ENCODE measurements at regions not wholly inside any gene's neighbourhood (a gene's known extent, or its start where the extent isn't known, plus 50 kb on each side); places are given as distances from the start of the nearest gene placed in this dataset.

GRCh38 chr14:31944256-31945073 is 132.6 kb upstream of the ARHGAP5 start:
- no peaks in the 10 kb centered on the region for H3K36me3 ChIP-seq (ENCODE audit: control insufficient read depth, insufficient read depth, low read length)
- no peak overlapping the region for H2BK15ac ChIP-seq (replicated peaks; ENCODE audit: low read depth)
- H3K4me3 ChIP-seq (ENCODE audit: low read length), result no peak overlapping the region
- H3K27ac ChIP-seq (ENCODE audit: low read depth, low read length), result no peak overlapping the region
- H3K18ac ChIP-seq (ENCODE audit: low read length), result no peak overlapping the region
- H3K4me2 ChIP-seq (ENCODE audit: low read length), result no peak overlapping the region
- no peak overlapping the region for H4K5ac ChIP-seq (ENCODE audit: low read length)
- H2AK5ac ChIP-seq (ENCODE audit: low read length), result no peak overlapping the region
- H3K56ac ChIP-seq (ENCODE audit: low read length), result no peak overlapping the region
- no CpG with 5 or more reads among the region's 13 CpGs for WGBS (ENCODE audit: extremely low coverage, insufficient coverage, low lambda C conversion rate)
- DNase-seq, result no peak
- H3K79me1 ChIP-seq (ENCODE audit: low read length), result no peaks in the 10 kb centered on the region
- H2BK5ac ChIP-seq (ENCODE audit: low read length), result no peak overlapping the region
- H2BK120ac ChIP-seq (ENCODE audit: low read depth, low read length), result no peak overlapping the region
- no peak overlapping the region for H4K8ac ChIP-seq (ENCODE audit: low read depth, low read length)
- no peaks in the 10 kb centered on the region for H3K79me2 ChIP-seq (ENCODE audit: control insufficient read depth, insufficient read depth, low read length)
- no peaks in the 10 kb centered on the region for H3K27me3 ChIP-seq (ENCODE audit: insufficient read depth, low read length, poor library complexity)
- no peak overlapping the region for H3K4ac ChIP-seq (ENCODE audit: low read depth, low read length)
- no peak overlapping the region for H3K9ac ChIP-seq (ENCODE audit: low read length)
- H3K23ac ChIP-seq (ENCODE audit: low read length), result no peak overlapping the region
- H3K4me1 ChIP-seq (ENCODE audit: control insufficient read depth, low read depth, low read length), result no peaks in the 10 kb centered on the region

- H2BK5ac ChIP-seq (ENCODE audit: low read length), result no peak overlapping the region
- H3K4ac ChIP-seq (ENCODE audit: low read depth, low read length), result no peak overlapping the region
- H3K27me3 ChIP-seq (ENCODE audit: insufficient read depth, low read length, poor library complexity), result no peaks in the 10 kb centered on the region
- H4K8ac ChIP-seq (ENCODE audit: low read depth, low read length), result no peak overlapping the region
- no peak for DNase-seq
- no peak overlapping the region for H3K4me3 ChIP-seq (ENCODE audit: low read length)
- H3K79me2 ChIP-seq (ENCODE audit: control insufficient read depth, insufficient read depth, low read length), result no peaks in the 10 kb centered on the region
- no peak overlapping the region for H3K27ac ChIP-seq (ENCODE audit: low read depth, low read length)
- no peak overlapping the region for H2BK120ac ChIP-seq (ENCODE audit: low read depth, low read length)
- H3K9ac ChIP-seq (ENCODE audit: low read length), result no peak overlapping the region
- no CpG with 5 or more reads among the region's 3 CpGs for WGBS (ENCODE audit: extremely low coverage, insufficient coverage, low lambda C conversion rate)
- H2AK5ac ChIP-seq (ENCODE audit: low read length), result no peak overlapping the region
- H3K56ac ChIP-seq (ENCODE audit: low read length), result no peak overlapping the region
- no peaks in the 10 kb centered on the region for H3K79me1 ChIP-seq (ENCODE audit: low read length)
- no peak overlapping the region for H3K18ac ChIP-seq (ENCODE audit: low read length)
- no peak overlapping the region for H2BK15ac ChIP-seq (replicated peaks; ENCODE audit: low read depth)
- H4K5ac ChIP-seq (ENCODE audit: low read length), result no peak overlapping the region
- no peak overlapping the region for H3K4me2 ChIP-seq (ENCODE audit: low read length)
- H3K4me1 ChIP-seq (ENCODE audit: control insufficient read depth, low read depth, low read length), result no peaks in the 10 kb centered on the region
- H3K23ac ChIP-seq (ENCODE audit: low read length), result no peak overlapping the region
- no peaks in the 10 kb centered on the region for H3K36me3 ChIP-seq (ENCODE audit: control insufficient read depth, insufficient read depth, low read length)
Measured at GRCh38 chr14:31945074-31945613, 132.0 kb upstream of the ARHGAP5 start.

DNA sequence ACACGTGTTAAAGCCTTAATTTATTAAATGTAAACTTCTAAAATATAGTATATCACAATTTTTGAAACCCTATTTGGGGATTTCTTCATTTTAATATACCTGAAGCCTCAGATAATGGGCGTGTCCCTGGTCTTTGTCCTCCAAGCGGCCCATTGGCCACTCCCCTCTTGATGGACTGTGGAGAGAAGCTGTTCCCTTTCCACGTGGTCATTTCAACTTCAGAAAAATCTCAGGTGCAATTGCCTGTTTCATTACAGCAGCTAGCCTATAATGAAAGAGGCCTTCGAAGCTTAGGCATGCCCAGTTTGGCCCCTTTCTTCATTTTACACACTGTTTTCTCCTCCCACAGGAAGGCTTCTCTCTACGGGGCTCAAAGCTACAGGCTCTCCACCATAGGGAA is 131.4 kb upstream of the ARHGAP5 start:
- H2BK5ac ChIP-seq (ENCODE audit: low read length), result no peak overlapping the region
- no CpG with 5 or more reads among the region's 6 CpGs for WGBS (ENCODE audit: extremely low coverage, insufficient coverage, low lambda C conversion rate)

GRCh38 chr14:31947076-31947475 is 130.0 kb upstream of the ARHGAP5 start:
- Histone ChIP-seq H2BK5ac (ENCODE audit: low read length) (no peak overlapping the region), H3K4me2 (ENCODE audit: low read length) (no peak overlapping the region), H3K23ac (ENCODE audit: low read length) (no peak overlapping the region), H3K79me2 (ENCODE audit: control insufficient read depth, insufficient read depth, low read length) (no peaks in the 10 kb centered on the region), H3K27me3 (ENCODE audit: insufficient read depth, low read length, poor library complexity) (no peaks in the 10 kb centered on the region), H3K4me3 (ENCODE audit: low read length) (no peak overlapping the region), H2AK5ac (ENCODE audit: low read length) (no peak overlapping the region), H3K9ac (ENCODE audit: low read length) (no peak overlapping the region), H4K8ac (ENCODE audit: low read depth, low read length) (no peak overlapping the region), H3K18ac (ENCODE audit: low read length) (no peak overlapping the region), H3K4ac (ENCODE audit: low read depth, low read length) (no peak overlapping the region), H3K36me3 (ENCODE audit: control insufficient read depth, insufficient read depth, low read length) (no peaks in the 10 kb centered on the region), H2BK15ac (replicated peaks; ENCODE audit: low read depth) (no peak overlapping the region), H2BK120ac (ENCODE audit: low read depth, low read length) (no peak overlapping the region), H4K5ac (ENCODE audit: low read length) (no peak overlapping the region), H3K56ac (ENCODE audit: low read length) (no peak overlapping the region), H3K27ac (ENCODE audit: low read depth, low read length) (no peak overlapping the region), H3K4me1 (ENCODE audit: control insufficient read depth, low read depth, low read length) (no peaks in the 10 kb centered on the region), H3K79me1 (ENCODE audit: low read length) (no peaks in the 10 kb centered on the region)
- no CpG with 5 or more reads among the region's 7 CpGs for WGBS (ENCODE audit: extremely low coverage, insufficient coverage, low lambda C conversion rate)
- no peak for DNase-seq

More for the DNA sequence above, 131.4 kb upstream of the ARHGAP5 start:
- no peaks in the 10 kb centered on the region for H3K27me3 ChIP-seq (ENCODE audit: insufficient read depth, low read length, poor library complexity)
- H4K5ac ChIP-seq (ENCODE audit: low read length), result no peak overlapping the region
- no peak overlapping the region for H3K18ac ChIP-seq (ENCODE audit: low read length)
- H4K8ac ChIP-seq (ENCODE audit: low read depth, low read length), result no peak overlapping the region
- H3K36me3 ChIP-seq (ENCODE audit: control insufficient read depth, insufficient read depth, low read length), result no peaks in the 10 kb centered on the region
- H2AK5ac ChIP-seq (ENCODE audit: low read length), result no peak overlapping the region
- no peak overlapping the region for H3K9ac ChIP-seq (ENCODE audit: low read length)
- no peak overlapping the region for H3K27ac ChIP-seq (ENCODE audit: low read depth, low read length)
- H3K4ac ChIP-seq (ENCODE audit: low read depth, low read length), result no peak overlapping the region
- no peak overlapping the region for H3K23ac ChIP-seq (ENCODE audit: low read length)
- H3K4me2 ChIP-seq (ENCODE audit: low read length), result no peak overlapping the region
- no peaks in the 10 kb centered on the region for H3K79me2 ChIP-seq (ENCODE audit: control insufficient read depth, insufficient read depth, low read length)
- H3K4me3 ChIP-seq (ENCODE audit: low read length), result no peak overlapping the region
- no peaks in the 10 kb centered on the region for H3K4me1 ChIP-seq (ENCODE audit: control insufficient read depth, low read depth, low read length)
- no peak overlapping the region for H2BK15ac ChIP-seq (replicated peaks; ENCODE audit: low read depth)
- H3K56ac ChIP-seq (ENCODE audit: low read length), result no peak overlapping the region
- H2BK120ac ChIP-seq (ENCODE audit: low read depth, low read length), result no peak overlapping the region
- no peak for DNase-seq
- no peaks in the 10 kb centered on the region for H3K79me1 ChIP-seq (ENCODE audit: low read length)

DNA sequence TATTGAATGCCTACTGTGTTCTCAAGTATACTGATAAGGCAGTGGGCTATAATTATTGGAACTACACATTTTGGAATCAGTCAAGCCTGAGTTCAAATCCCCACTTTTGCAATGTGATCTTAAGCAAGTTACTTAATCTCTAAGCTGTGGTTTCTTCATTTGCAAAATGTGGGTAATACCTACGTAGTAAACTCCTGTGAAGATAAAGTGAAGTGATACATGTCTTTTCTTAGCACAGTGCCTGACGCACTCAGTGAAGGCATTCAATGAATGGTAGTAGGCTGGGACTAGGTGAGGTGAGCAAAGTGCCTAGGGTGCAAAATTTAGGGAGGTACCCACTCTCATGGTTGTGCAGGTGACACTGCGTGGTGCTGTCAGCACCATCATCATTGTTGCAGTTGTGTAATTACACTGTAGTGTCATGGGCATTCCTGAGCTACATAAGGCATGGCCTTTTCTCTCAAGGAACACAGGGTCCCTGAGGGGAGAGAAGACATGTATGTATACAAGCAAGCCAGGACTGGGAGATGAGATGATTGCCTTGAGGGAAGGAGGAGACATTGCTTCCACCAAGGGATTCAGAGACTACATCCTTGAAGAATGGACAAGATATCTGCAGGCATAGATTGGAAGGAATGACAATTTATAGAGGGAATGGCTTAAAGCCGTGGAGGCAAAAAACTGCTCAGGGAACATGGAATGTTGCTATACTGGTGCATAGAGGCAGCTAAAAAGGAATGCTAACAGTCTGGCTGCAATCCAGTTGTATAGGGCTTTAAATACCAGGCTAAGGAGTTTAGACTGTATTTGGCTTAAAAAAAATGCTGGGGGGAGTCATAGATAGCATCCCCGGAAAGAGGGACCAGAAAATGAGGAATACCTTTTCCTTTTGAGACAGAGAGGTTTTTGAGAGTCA is 129.2 kb upstream of the ARHGAP5 start:
- Histone ChIP-seq H2AK5ac (ENCODE audit: low read length) (no peak overlapping the region), H2BK120ac (ENCODE audit: low read depth, low read length) (no peak overlapping the region)

More for the DNA sequence above, 129.2 kb upstream of the ARHGAP5 start:
- H3K4me3 ChIP-seq (ENCODE audit: low read length), result no peak overlapping the region
- WGBS (ENCODE audit: extremely low coverage, insufficient coverage, low lambda C conversion rate), result no CpG with 5 or more reads among the region's 5 CpGs
- no peaks in the 10 kb centered on the region for H3K79me2 ChIP-seq (ENCODE audit: control insufficient read depth, insufficient read depth, low read length)
- no peak overlapping the region for H3K27ac ChIP-seq (ENCODE audit: low read depth, low read length)
- no peak for DNase-seq
- H2BK15ac ChIP-seq (replicated peaks; ENCODE audit: low read depth), result no peak overlapping the region
- H3K56ac ChIP-seq (ENCODE audit: low read length), result no peak overlapping the region
- no peaks in the 10 kb centered on the region for H3K36me3 ChIP-seq (ENCODE audit: control insufficient read depth, insufficient read depth, low read length)
- H3K9ac ChIP-seq (ENCODE audit: low read length), result no peak overlapping the region
- no peak overlapping the region for H3K23ac ChIP-seq (ENCODE audit: low read length)
- no peak overlapping the region for H2BK5ac ChIP-seq (ENCODE audit: low read length)
- H3K18ac ChIP-seq (ENCODE audit: low read length), result no peak overlapping the region
- H4K8ac ChIP-seq (ENCODE audit: low read depth, low read length), result no peak overlapping the region
- H3K4ac ChIP-seq (ENCODE audit: low read depth, low read length), result no peak overlapping the region
- H3K79me1 ChIP-seq (ENCODE audit: low read length), result no peaks in the 10 kb centered on the region
- no peaks in the 10 kb centered on the region for H3K4me1 ChIP-seq (ENCODE audit: control insufficient read depth, low read depth, low read length)
- H3K4me2 ChIP-seq (ENCODE audit: low read length), result no peak overlapping the region
- H4K5ac ChIP-seq (ENCODE audit: low read length), result no peak overlapping the region
- no peaks in the 10 kb centered on the region for H3K27me3 ChIP-seq (ENCODE audit: insufficient read depth, low read length, poor library complexity)
